Gastrocnemius medialis (tissue), 4 donors: ENCODE measurements at regions not wholly inside any gene's neighbourhood (a gene's known extent, or its start where the extent isn't known, plus 50 kb on each side); places are given as distances from the start of the nearest gene placed in this dataset.

ENCODE experiments used
- CTCF ChIP-seq, 5 experiments: fragments of 450-650 bp in 3 of 5; fragments of 200-600 bp in 2 of 5; sonication (generic) in 2 of 5; IDR thresholded peaks in 4 of 5; conservative IDR thresholded peaks in 1 of 5; 1 replicate in 4 of 5; 2 replicates in 1 of 5; pipeline ENCODE4 v1.5.1; 2016 to 2019; ENCODE audit warnings: antibody characterized with exemption in 5 of 5, mild to moderate bottlenecking in 3 of 5, moderate library complexity in 3 of 5
- POLR2A ChIP-seq, 2 donors: fragments of 450-650 bp; IDR thresholded peaks; one replicate each; pipeline ENCODE4 v1.6.1; 2017; ENCODE audit warnings: antibody characterized with exemption in 2 of 2, mild to moderate bottlenecking in 2 of 2, moderate library complexity in 2 of 2

DNA sequence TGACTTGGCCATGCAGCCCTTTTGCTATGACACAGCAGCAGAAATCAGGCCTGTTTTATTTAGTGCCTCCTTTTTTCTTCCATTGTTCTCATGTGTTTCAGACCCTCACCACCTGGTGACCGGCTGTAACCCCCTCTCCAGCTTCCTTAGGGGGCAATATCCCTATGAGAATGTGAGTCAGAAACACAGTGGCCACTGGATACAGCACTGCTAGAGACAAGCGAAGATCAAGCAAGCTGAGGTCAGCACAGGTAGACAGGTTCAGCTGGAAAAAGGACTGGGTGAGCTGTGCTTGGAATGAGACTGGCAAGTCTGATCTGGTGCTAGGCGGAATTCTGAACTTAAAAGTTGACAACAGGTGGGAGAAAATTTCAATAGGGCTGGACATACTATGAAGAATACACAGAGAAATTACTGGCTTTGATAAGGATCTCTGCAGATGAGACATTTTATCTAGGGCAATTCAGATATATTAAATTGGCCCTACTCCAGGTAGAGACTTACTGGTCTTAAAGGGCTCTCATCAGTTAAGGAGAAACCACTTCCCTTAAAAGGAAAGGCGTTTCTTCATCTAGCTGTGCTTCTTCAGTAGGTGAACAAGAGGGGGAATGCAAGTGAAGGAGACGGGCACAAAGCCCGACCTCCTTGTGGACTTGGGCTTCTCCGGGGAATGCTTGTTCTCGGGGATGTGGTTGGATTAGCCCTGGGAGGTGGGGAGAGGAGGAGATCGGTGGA lies 83.3 kb downstream of the ERCC5 start:
- TF ChIP-seq POLR2A (IDR thresholded peaks at IDR 0.05) = no peak
- no peak for TF ChIP-seq CTCF (IDR thresholded peaks at IDR 0.05 in 4 of 5, conservative IDR thresholded peaks at IDR 0.05 in 1 of 5)
